HCT116 (cell line): ENCODE measurements at regions not wholly inside any gene's neighbourhood (a gene's known extent, or its start where the extent isn't known, plus 50 kb on each side); places are given as distances from the start of the nearest gene placed in this dataset.

Source experiments
- CEBPB ChIP-seq: IDR thresholded peaks from 2 replicates; pipeline ENCODE4 v1.6.1; 2012; ENCODE audit warnings: low read depth
- EGR1 ChIP-seq: IDR thresholded peaks from 2 replicates; pipeline ENCODE4 v1.6.1; 2012; ENCODE audit warnings: low read depth
- ELF1 ChIP-seq: IDR thresholded peaks from 2 replicates; pipeline ENCODE4 v1.6.1; 2012; ENCODE audit warnings: low read depth, borderline replicate concordance
- EZH2 ChIP-seq: fragments of 200-600 bp; sonication (generic); IDR thresholded peaks from 2 replicates; pipeline ENCODE4 v1.6.1; 2017; ENCODE audit warnings: antibody characterized with exemption, mixed run types
- EZH2phosphoT487 ChIP-seq: fragments of 200-600 bp; IDR thresholded peaks from 2 replicates; pipeline ENCODE4 v1.6.1; 2018; ENCODE audit warnings: antibody characterized with exemption, borderline replicate concordance
- POLR2A ChIP-seq: IDR thresholded peaks from 2 replicates; pipeline ENCODE4 v1.7.0; 2011; ENCODE audit warnings: borderline replicate concordance; ENCODE audit not compliant: insufficient read depth, insufficient read length; ENCODE audit errors: extremely low read depth
- POLR2AphosphoS5 ChIP-seq: IDR thresholded peaks from 2 replicates; pipeline ENCODE4 v1.6.1; 2011; ENCODE audit warnings: mild to moderate bottlenecking, low read depth, low read length, moderate library complexity
- RAD21 ChIP-seq: IDR thresholded peaks from 2 replicates; pipeline ENCODE4 v1.6.1; 2012; ENCODE audit warnings: low read depth, mild to moderate bottlenecking
- ZFX ChIP-seq: fragments of 450-650 bp; IDR thresholded peaks from 2 replicates; pipeline ENCODE4 v1.6.1; 2017
- TF ChIP-seq, protein P1 (sequence below): IDR thresholded peaks from 2 replicates; pipeline ENCODE4 v1.6.1; 2012
- TF ChIP-seq, protein P2 (sequence below), 3 experiments: fragments of 200-600 bp in 1 of 3; sonication (generic) in 1 of 3; IDR thresholded peaks in 2 of 3; conservative IDR thresholded peaks in 1 of 3; 2 replicates each; pipeline ENCODE4 v1.5.1; 2012 to 2017; ENCODE audit warnings: low read depth in 2 of 3, low read length in 2 of 3, antibody characterized with exemption in 1 of 3, borderline replicate concordance in 1 of 3, control low read depth in 1 of 3, mild to moderate bottlenecking in 1 of 3, mixed read lengths in 1 of 3, mixed run types in 1 of 3, moderate library complexity in 1 of 3; ENCODE audit not compliant: insufficient read depth in 1 of 3
- TF ChIP-seq, protein P3 (sequence below): IDR thresholded peaks from 2 replicates; pipeline ENCODE4 v1.6.1; 2012; ENCODE audit warnings: low read depth
- TF ChIP-seq, protein P4 (sequence below): IDR thresholded peaks from 2 replicates; pipeline ENCODE4 v1.6.1; 2012

DNA sequence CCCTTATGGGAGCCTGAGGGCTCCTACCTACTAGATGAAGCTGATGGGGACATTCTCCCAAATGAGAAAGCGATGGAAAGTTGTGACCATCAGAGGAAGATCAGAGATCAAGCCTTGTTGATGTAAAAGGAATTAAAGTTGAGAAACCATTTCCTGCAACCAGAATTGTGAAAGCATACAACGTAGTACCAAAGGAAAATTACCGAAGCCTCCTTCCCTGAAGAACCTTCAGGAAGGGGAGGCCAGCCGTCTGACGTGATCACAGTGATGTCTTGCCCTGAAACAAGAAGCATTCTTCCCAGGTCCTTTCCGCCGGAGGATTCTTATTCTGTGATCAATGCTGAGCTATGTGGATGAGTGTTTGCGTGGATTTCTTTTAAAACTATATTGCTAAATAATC, 211.6 kb upstream of the TNP1 start:
- TF ChIP-seq, protein P1, sequence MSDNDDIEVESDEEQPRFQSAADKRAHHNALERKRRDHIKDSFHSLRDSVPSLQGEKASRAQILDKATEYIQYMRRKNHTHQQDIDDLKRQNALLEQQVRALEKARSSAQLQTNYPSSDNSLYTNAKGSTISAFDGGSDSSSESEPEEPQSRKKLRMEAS = no peak
- TF ChIP-seq POLR2A (no peak), EZH2phosphoT487 (no peak), ELF1 (no peak), RAD21 (no peak), ZFX (no peak), POLR2AphosphoS5 (no peak), EGR1 (no peak), CEBPB (no peak), EZH2 (no peak)
- TF ChIP-seq, protein P2, sequence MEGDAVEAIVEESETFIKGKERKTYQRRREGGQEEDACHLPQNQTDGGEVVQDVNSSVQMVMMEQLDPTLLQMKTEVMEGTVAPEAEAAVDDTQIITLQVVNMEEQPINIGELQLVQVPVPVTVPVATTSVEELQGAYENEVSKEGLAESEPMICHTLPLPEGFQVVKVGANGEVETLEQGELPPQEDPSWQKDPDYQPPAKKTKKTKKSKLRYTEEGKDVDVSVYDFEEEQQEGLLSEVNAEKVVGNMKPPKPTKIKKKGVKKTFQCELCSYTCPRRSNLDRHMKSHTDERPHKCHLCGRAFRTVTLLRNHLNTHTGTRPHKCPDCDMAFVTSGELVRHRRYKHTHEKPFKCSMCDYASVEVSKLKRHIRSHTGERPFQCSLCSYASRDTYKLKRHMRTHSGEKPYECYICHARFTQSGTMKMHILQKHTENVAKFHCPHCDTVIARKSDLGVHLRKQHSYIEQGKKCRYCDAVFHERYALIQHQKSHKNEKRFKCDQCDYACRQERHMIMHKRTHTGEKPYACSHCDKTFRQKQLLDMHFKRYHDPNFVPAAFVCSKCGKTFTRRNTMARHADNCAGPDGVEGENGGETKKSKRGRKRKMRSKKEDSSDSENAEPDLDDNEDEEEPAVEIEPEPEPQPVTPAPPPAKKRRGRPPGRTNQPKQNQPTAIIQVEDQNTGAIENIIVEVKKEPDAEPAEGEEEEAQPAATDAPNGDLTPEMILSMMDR (IDR thresholded peaks at IDR 0.05 in 2 of 3, conservative IDR thresholded peaks at IDR 0.05 in 1 of 3; ENCODE audit: borderline replicate concordance in 1 of 3, insufficient read depth in 1 of 3, low read depth in 2 of 3, low read length in 2 of 3) = no peak
- TF ChIP-seq, protein P3, sequence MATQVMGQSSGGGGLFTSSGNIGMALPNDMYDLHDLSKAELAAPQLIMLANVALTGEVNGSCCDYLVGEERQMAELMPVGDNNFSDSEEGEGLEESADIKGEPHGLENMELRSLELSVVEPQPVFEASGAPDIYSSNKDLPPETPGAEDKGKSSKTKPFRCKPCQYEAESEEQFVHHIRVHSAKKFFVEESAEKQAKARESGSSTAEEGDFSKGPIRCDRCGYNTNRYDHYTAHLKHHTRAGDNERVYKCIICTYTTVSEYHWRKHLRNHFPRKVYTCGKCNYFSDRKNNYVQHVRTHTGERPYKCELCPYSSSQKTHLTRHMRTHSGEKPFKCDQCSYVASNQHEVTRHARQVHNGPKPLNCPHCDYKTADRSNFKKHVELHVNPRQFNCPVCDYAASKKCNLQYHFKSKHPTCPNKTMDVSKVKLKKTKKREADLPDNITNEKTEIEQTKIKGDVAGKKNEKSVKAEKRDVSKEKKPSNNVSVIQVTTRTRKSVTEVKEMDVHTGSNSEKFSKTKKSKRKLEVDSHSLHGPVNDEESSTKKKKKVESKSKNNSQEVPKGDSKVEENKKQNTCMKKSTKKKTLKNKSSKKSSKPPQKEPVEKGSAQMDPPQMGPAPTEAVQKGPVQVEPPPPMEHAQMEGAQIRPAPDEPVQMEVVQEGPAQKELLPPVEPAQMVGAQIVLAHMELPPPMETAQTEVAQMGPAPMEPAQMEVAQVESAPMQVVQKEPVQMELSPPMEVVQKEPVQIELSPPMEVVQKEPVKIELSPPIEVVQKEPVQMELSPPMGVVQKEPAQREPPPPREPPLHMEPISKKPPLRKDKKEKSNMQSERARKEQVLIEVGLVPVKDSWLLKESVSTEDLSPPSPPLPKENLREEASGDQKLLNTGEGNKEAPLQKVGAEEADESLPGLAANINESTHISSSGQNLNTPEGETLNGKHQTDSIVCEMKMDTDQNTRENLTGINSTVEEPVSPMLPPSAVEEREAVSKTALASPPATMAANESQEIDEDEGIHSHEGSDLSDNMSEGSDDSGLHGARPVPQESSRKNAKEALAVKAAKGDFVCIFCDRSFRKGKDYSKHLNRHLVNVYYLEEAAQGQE = no peak
- TF ChIP-seq, protein P4, sequence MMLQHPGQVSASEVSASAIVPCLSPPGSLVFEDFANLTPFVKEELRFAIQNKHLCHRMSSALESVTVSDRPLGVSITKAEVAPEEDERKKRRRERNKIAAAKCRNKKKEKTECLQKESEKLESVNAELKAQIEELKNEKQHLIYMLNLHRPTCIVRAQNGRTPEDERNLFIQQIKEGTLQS = no peak
